Activated CD4-positive, alpha-beta T cell treated with anti-CD3 and anti-CD28 coated beads, Interleukin-2, Interleukin-4, amounts not matched to agents 100 ng/mL and 50 ng/mL, durations not matched to agents 16 hours and 8 hours (primary cell): ENCODE measurements at regions not wholly inside any gene's neighbourhood (a gene's known extent, or its start where the extent isn't known, plus 50 kb on each side); places are given as distances from the start of the nearest gene placed in this dataset.

Experiments used
- DNase-seq: peaks from one replicate; pipeline ENCODE4 v3.0.0-alpha.2; 2020; ENCODE audit warnings: low spot score

GRCh38 chr1:65681096-65681495 lies 111.6 kb upstream of the PDE4B start:
- DNase-seq = no peak

GRCh38 chr1:65687428-65688214 lies 105.1 kb upstream of the PDE4B start:
- peak; percentile 81 for DNase-seq

GRCh38 chr1:65688215-65688566 lies 104.5 kb upstream of the PDE4B start:
- DNase-seq = no peak

GRCh38 chr1:65688848-65689247 lies 103.8 kb upstream of the PDE4B start:
- DNase-seq = no peak

- DNase-seq = no peak
Measured at GRCh38 chr1:65691152-65691900, 101.4 kb upstream of the PDE4B start.

GRCh38 chr1:65691972-65692371 lies 100.7 kb upstream of the PDE4B start:
- no peak for DNase-seq

GRCh38 chr1:65694126-65694525 lies 98.6 kb upstream of the PDE4B start:
- no peak for DNase-seq

GRCh38 chr1:65694933-65695332 lies 97.8 kb upstream of the PDE4B start:
- no peak for DNase-seq

GRCh38 chr1:65698590-65698989 lies 94.1 kb upstream of the PDE4B start:
- DNase-seq = no peak

GRCh38 chr1:65703853-65704252 lies 88.8 kb upstream of the PDE4B start:
- no peak for DNase-seq

- no peak for DNase-seq
Measured at GRCh38 chr1:65704318-65704717, 88.4 kb upstream of the PDE4B start.

GRCh38 chr1:65717815-65718454 lies 74.8 kb upstream of the PDE4B start:
- peak; percentile 15 for DNase-seq

GRCh38 chr1:65719391-65719790 lies 73.3 kb upstream of the PDE4B start:
- no peak for DNase-seq

- no peak for DNase-seq
Measured at GRCh38 chr1:65722461-65722860, 70.2 kb upstream of the PDE4B start.

- DNase-seq = no peak
Measured at GRCh38 chr1:65724151-65724550, 68.5 kb upstream of the PDE4B start.

GRCh38 chr1:65725064-65725463 lies 67.6 kb upstream of the PDE4B start:
- DNase-seq = no peak

- DNase-seq = no peak
Measured at GRCh38 chr1:65728504-65728903, 64.2 kb upstream of the PDE4B start.

GRCh38 chr1:65729259-65729658 lies 63.4 kb upstream of the PDE4B start:
- no peak for DNase-seq

GRCh38 chr1:65734979-65735378 lies 57.7 kb upstream of the PDE4B start:
- DNase-seq = no peak

- DNase-seq = no peak
Measured at GRCh38 chr1:65741993-65742392, 50.7 kb upstream of the PDE4B start.
